B cell (primary cell): ENCODE measurements at regions not wholly inside any gene's neighbourhood (a gene's known extent, or its start where the extent isn't known, plus 50 kb on each side); places are given as distances from the start of the nearest gene placed in this dataset.

Experiments
- ATAC-seq: fragments of 200-7000 bp; cut with Tn5 transposase; one replicate; pipeline ENCODE4 v1.10.0; 2021; ENCODE audit warnings: low read depth, mild to moderate bottlenecking, moderate number of reproducible peaks, moderate library complexity
- CTCF ChIA-PET: fragments of 350-600 bp; sonication (Branson Sonifier 250); formaldehyde crosslinking; loops from one replicate; lab custom pipeline; 2021; ENCODE audit warnings: antibody characterized with exemption, inconsistent platforms; lab: Charles Lee
- POLR2A ChIA-PET: fragments of 350-600 bp; sonication (Branson Sonifier 250); formaldehyde crosslinking; loops from one replicate; lab custom pipeline; 2021; ENCODE audit warnings: antibody characterized with exemption; lab: Charles Lee
- DNase-seq: peaks from one replicate; pipeline ENCODE4 v3.0.0; 2013
- H2AFZ ChIP-seq: 2 replicates; pipeline ENCODE4 v1.6.1; 2012; ENCODE audit warnings: mild to moderate bottlenecking, low read depth, low read length; ENCODE audit not compliant: insufficient read depth, poor library complexity, severe bottlenecking
- H3K27ac ChIP-seq, 2 donors: 1 replicate in 1 of 2; 2 replicates in 1 of 2; pipeline ENCODE4 v1.5.1; 2012 to 2013; ENCODE audit warnings: low read length in 2 of 2, mild to moderate bottlenecking in 2 of 2, moderate library complexity in 1 of 2
- H3K27me3 ChIP-seq, 4 experiments: fragments of 200-600 bp in 1 of 4; sonication (generic) in 1 of 4; replicated peaks in 1 of 4; 1 replicate in 2 of 4; 2 replicates in 2 of 4; pipeline versions ENCODE4 v1.6.1 to v1.7.0; 2013 to 2016; ENCODE audit warnings: low read length in 3 of 4, mild to moderate bottlenecking in 2 of 4, mixed read lengths in 1 of 4, moderate library complexity in 1 of 4; ENCODE audit not compliant: insufficient read depth in 4 of 4, control insufficient read depth in 3 of 4; ENCODE audit errors: control extremely low read depth in 1 of 4
- H3K36me3 ChIP-seq, 2 experiments: replicated peaks in 1 of 2; 1 replicate in 1 of 2; 2 replicates in 1 of 2; pipeline versions ENCODE4 v1.6.1 to v1.7.1; 2013; ENCODE audit warnings: low read length in 1 of 2; ENCODE audit not compliant: insufficient read depth in 2 of 2, control insufficient read depth in 1 of 2; ENCODE audit errors: control extremely low read depth in 1 of 2, extremely low read depth in 1 of 2
- H3K4me1 ChIP-seq, 2 donors: fragments of 200-600 bp in 1 of 2; sonication (generic) in 1 of 2; 1 replicate in 1 of 2; 2 replicates in 1 of 2; pipeline versions ENCODE4 v1.5.1 to v1.6.1; 2013 to 2017; ENCODE audit warnings: low read length in 2 of 2; ENCODE audit not compliant: control insufficient read depth in 2 of 2, insufficient read depth in 2 of 2
- H3K4me2 ChIP-seq: replicated peaks from 2 replicates; pipeline ENCODE3; 2012; ENCODE audit warnings: mild to moderate bottlenecking, low read depth, low read length; ENCODE audit not compliant: poor library complexity, severe bottlenecking
- H3K4me3 ChIP-seq, 5 experiments: fragments of 200-600 bp in 1 of 5; sonication (generic) in 1 of 5; 1 replicate in 3 of 5; 2 replicates in 2 of 5; pipeline versions ENCODE4 v1.5.1 to v1.7.0; 2011 to 2016; ENCODE audit warnings: low read length in 4 of 5, mild to moderate bottlenecking in 4 of 5, low read depth in 2 of 5, control low read depth in 1 of 5, moderate library complexity in 1 of 5; ENCODE audit not compliant: insufficient read depth in 1 of 5; ENCODE audit errors: control extremely low read depth in 1 of 5, extremely low read depth in 1 of 5
- H3K79me2 ChIP-seq: fragments of 200-600 bp; sonication (generic); one replicate; pipeline ENCODE4 v1.6.0; 2016; ENCODE audit warnings: low read length; ENCODE audit not compliant: control insufficient read depth, insufficient read depth
- H3K9ac ChIP-seq: fragments of 200-600 bp; sonication (generic); 2 replicates; pipeline ENCODE4 v1.6.1; 2017; ENCODE audit warnings: mild to moderate bottlenecking, low read length, moderate library complexity
- H3K9me3 ChIP-seq, 3 donors: one replicate each; pipeline versions ENCODE4 v1.6.1 to v1.7.1; 2013; ENCODE audit warnings: low read length in 2 of 3; ENCODE audit not compliant: control insufficient read depth in 2 of 3, insufficient read depth in 1 of 3; ENCODE audit errors: control extremely low read depth in 1 of 3
- H4K20me1 ChIP-seq: 2 replicates; pipeline ENCODE4 v1.6.0; 2012; ENCODE audit warnings: mild to moderate bottlenecking, low read length; ENCODE audit not compliant: insufficient read depth, control insufficient read depth, poor library complexity, severe bottlenecking
- H3K27ac Mint-ChIP-seq: one replicate; pipeline ENCODE4 v1.8.0; 2021; ENCODE audit warnings: mixed read lengths
- H3K27me3 Mint-ChIP-seq: one replicate; pipeline ENCODE4 v1.8.0; 2021; ENCODE audit warnings: mixed read lengths
- H3K4me1 Mint-ChIP-seq: one replicate; pipeline ENCODE4 v1.8.0; 2021; ENCODE audit warnings: mixed read lengths
- H3K4me3 Mint-ChIP-seq: one replicate; pipeline ENCODE4 v1.8.0; 2021; ENCODE audit warnings: mixed read lengths
- H3K9me3 Mint-ChIP-seq: one replicate; pipeline ENCODE4 v1.8.0; 2022; ENCODE audit warnings: mixed read lengths; ENCODE audit not compliant: insufficient read depth
- EZH2 ChIP-seq: IDR thresholded peaks from 2 replicates; pipeline ENCODE4 v1.6.1; 2012; ENCODE audit warnings: borderline replicate concordance, low read depth, mild to moderate bottlenecking, moderate library complexity, low read length; ENCODE audit not compliant: insufficient read depth, poor library complexity, severe bottlenecking
- WGBS: methylation state at CpG from one replicate; pipeline ENCODE4 v1.1.5; 2013; ENCODE audit warnings: missing lambda C conversion rate; ENCODE audit not compliant: insufficient coverage; 5-methylcytosine and 5-hydroxymethylcytosine counted together
- intact Hi-C: fragments of 100-400 bp; cut with micrococcal nuclease; formaldehyde crosslinking; loops from one replicate; pipeline ENCODE4 v1.10.0; 2022
- TF ChIP-seq, protein P1 (sequence below): fragments of 200-600 bp; IDR thresholded peaks from one replicate; pipeline ENCODE4 v1.8.0; 2022; ENCODE audit warnings: antibody characterized with exemption, mild to moderate bottlenecking

DNA sequence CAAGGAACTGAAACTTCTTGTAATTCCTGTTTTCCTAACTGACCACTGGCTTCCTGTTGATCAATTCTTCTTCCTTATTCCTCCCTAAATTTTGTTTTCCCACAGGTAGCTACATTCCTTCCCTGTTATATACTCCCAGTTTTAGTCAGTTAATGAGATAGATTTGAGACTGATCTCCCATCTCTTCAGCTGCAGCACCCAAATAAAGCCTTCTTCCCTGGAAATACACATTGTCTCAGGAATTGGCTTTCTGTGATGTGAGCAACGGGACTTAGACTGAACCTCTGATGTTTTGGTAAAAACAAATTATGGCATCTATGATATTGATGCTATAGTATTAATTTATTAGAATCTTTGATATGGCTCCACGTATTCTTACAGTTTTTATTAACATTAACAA is 617.3 kb upstream of the ST8SIA4 start:
- Histone ChIP-seq H3K4me1 (no peaks in the 10 kb centered on the region), H3K9me3 (peaks cover 0 to 2% (median 0%) of the 10 kb centered on the region in 3 donors), H4K20me1 (no peaks in the 10 kb centered on the region), H3K27ac (no peak overlapping the region), H2AFZ (no peak overlapping the region), H3K9ac (no peak overlapping the region), H3K79me2 (no peaks in the 10 kb centered on the region), H3K4me3 (no peak overlapping the region), H3K27me3 (no peaks in the 10 kb centered on the region), H3K36me3 (no peaks in the 10 kb centered on the region), H3K4me2 (no peak overlapping the region)
- WGBS = no CpG with 5 or more reads among the region's 2 CpGs
- CTCF ChIA-PET = no interaction called here
- TF ChIP-seq, protein P1, sequence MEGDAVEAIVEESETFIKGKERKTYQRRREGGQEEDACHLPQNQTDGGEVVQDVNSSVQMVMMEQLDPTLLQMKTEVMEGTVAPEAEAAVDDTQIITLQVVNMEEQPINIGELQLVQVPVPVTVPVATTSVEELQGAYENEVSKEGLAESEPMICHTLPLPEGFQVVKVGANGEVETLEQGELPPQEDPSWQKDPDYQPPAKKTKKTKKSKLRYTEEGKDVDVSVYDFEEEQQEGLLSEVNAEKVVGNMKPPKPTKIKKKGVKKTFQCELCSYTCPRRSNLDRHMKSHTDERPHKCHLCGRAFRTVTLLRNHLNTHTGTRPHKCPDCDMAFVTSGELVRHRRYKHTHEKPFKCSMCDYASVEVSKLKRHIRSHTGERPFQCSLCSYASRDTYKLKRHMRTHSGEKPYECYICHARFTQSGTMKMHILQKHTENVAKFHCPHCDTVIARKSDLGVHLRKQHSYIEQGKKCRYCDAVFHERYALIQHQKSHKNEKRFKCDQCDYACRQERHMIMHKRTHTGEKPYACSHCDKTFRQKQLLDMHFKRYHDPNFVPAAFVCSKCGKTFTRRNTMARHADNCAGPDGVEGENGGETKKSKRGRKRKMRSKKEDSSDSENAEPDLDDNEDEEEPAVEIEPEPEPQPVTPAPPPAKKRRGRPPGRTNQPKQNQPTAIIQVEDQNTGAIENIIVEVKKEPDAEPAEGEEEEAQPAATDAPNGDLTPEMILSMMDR = no peak
- no peak for TF ChIP-seq EZH2
- DNase-seq (no peak), ATAC-seq (no peak)
- H3K4me3 Mint-ChIP-seq = no peak overlapping the region
- POLR2A ChIA-PET = no interaction called here
- H3K27ac Mint-ChIP-seq = no peak overlapping the region
- H3K4me1 Mint-ChIP-seq = no peaks in the 10 kb centered on the region
- H3K9me3 Mint-ChIP-seq = peaks cover 4% of the 10 kb centered on the region
- H3K27me3 Mint-ChIP-seq = no peaks in the 10 kb centered on the region
- intact Hi-C loops = no loop called here

DNA sequence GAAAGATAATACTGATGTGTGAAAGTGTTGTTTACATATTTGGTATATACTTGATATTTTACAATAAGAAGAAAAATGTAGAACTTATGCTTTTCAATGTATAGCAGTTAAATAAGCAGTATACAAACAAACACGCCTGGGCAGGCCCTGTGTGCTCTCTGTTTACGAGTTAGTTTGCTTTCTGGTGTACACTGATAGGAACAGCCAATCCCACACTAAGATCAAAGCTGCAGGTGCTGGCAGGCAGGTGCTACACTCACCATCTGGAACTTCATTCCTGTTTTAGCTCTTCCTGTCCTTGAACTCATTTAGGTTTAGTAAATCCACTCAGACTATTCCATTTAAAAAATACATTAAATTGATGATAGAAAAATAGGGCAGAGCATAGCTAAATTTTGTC is 614.7 kb upstream of the ST8SIA4 start:
- Mint-ChIP-seq H3K4me1 (no peaks in the 10 kb centered on the region), H3K27ac (no peak overlapping the region), H3K9me3 (peaks cover 4% of the 10 kb centered on the region), H3K4me3 (no peak overlapping the region), H3K27me3 (no peaks in the 10 kb centered on the region)
- Histone ChIP-seq H3K27ac (no peak overlapping the region), H2AFZ (no peak overlapping the region), H3K4me2 (no peak overlapping the region), H3K9ac (no peak overlapping the region), H3K4me1 (no peaks in the 10 kb centered on the region), H3K36me3 (no peaks in the 10 kb centered on the region), H3K4me3 (no peak overlapping the region), H3K27me3 (no peaks in the 10 kb centered on the region), H4K20me1 (no peaks in the 10 kb centered on the region), H3K9me3 (peaks cover 0 to 4% (median 0%) of the 10 kb centered on the region in 3 donors), H3K79me2 (no peaks in the 10 kb centered on the region)
- TF ChIP-seq EZH2 = no peak
- TF ChIP-seq, protein P1 = no peak
- ATAC-seq = no peak
- CTCF ChIA-PET = no interaction called here
- intact Hi-C loops = no loop called here
- 92% methylated on average over 2 of the region's 2 CpGs for WGBS
- DNase-seq = no peak
- POLR2A ChIA-PET = no interaction called here
